OCI-LY1 (cell line): ENCODE measurements at regions not wholly inside any gene's neighbourhood (a gene's known extent, or its start where the extent isn't known, plus 50 kb on each side); places are given as distances from the start of the nearest gene placed in this dataset.
"Not testable (repeated sequence)": the region's sequence is repeated elsewhere in the genome, so short reads cannot be mapped to it uniquely, and the experiment has no call there.

Experiments used
- H2AFZ ChIP-seq: fragments of 200-600 bp; sonication (generic), shearing (Covaris generic); 2 replicates; pipeline ENCODE4 v1.6.0; 2014; ENCODE audit warnings: antibody characterized with exemption, mild to moderate bottlenecking, low read length
- H3F3A ChIP-seq: fragments of 200-600 bp; sonication (generic), shearing (Covaris generic); 2 replicates; pipeline ENCODE4 v1.6.0; 2014; ENCODE audit warnings: mild to moderate bottlenecking, antibody characterized with exemption, low read length, moderate library complexity; ENCODE audit not compliant: insufficient read depth
- H3K27ac ChIP-seq: fragments of 200-600 bp; sonication (generic); 2 replicates; pipeline ENCODE4 v1.5.1; 2014; ENCODE audit warnings: low read length, mixed run types, mild to moderate bottlenecking, low read depth; ENCODE audit not compliant: poor library complexity, severe bottlenecking
- H3K27me3 ChIP-seq: fragments of 200-600 bp; sonication (generic); 2 replicates; pipeline ENCODE4 v1.6.0; 2014; ENCODE audit warnings: antibody characterized with exemption, mild to moderate bottlenecking, low read length, moderate library complexity; ENCODE audit not compliant: insufficient read depth
- H3K36me3 ChIP-seq: fragments of 200-600 bp; sonication (generic); 2 replicates; pipeline ENCODE4 v1.6.1; 2014; ENCODE audit warnings: mild to moderate bottlenecking, antibody characterized with exemption, low read length, moderate library complexity, mixed read lengths; ENCODE audit not compliant: insufficient read depth
- H3K4me1 ChIP-seq: fragments of 200-600 bp; sonication (generic); 2 replicates; pipeline ENCODE4 v1.5.1; 2014; ENCODE audit warnings: mild to moderate bottlenecking, low read length, moderate library complexity; ENCODE audit not compliant: insufficient read depth, severe bottlenecking
- H3K4me2 ChIP-seq: fragments of 200-600 bp; sonication (generic), shearing (Covaris generic); 2 replicates; pipeline ENCODE4 v1.6.1; 2014; ENCODE audit warnings: low read length
- H3K4me3 ChIP-seq: fragments of 200-600 bp; sonication (generic); 2 replicates; pipeline ENCODE4 v1.5.1; 2014; ENCODE audit warnings: low read length, low read depth, mild to moderate bottlenecking, mixed read lengths; ENCODE audit not compliant: poor library complexity, severe bottlenecking
- H3K79me2 ChIP-seq: fragments of 200-600 bp; shearing (Covaris generic); 2 replicates; pipeline ENCODE4 v1.6.1; 2016; ENCODE audit warnings: mixed run types, low read length, mixed read lengths; ENCODE audit not compliant: insufficient read depth
- H3K9ac ChIP-seq: fragments of 200-600 bp; sonication (generic), shearing (Covaris generic); 2 replicates; pipeline ENCODE4 v1.6.1; 2014; ENCODE audit warnings: mild to moderate bottlenecking, low read length, mixed read lengths
- H3K9me2 ChIP-seq: fragments of 200-600 bp; sonication (generic), shearing (Covaris generic); 2 replicates; pipeline ENCODE4 v1.6.1; 2014; ENCODE audit warnings: low read depth, mild to moderate bottlenecking, low read length, mixed read lengths
- H3K9me3 ChIP-seq: fragments of 200-600 bp; shearing (Covaris generic); 2 replicates; pipeline ENCODE4 v1.6.1; 2014; ENCODE audit warnings: low read length, mixed read lengths
- H4K20me1 ChIP-seq: fragments of 200-600 bp; sonication (generic), shearing (Covaris generic); 2 replicates; pipeline ENCODE4 v1.6.0; 2016; ENCODE audit warnings: mild to moderate bottlenecking, low read length; ENCODE audit not compliant: insufficient read depth
- EZH2 ChIP-seq: fragments of 200-600 bp; sonication (generic), shearing (Covaris generic); IDR thresholded peaks from 2 replicates; pipeline ENCODE4 v1.8.0; 2017; ENCODE audit warnings: borderline replicate concordance, mixed run types, mild to moderate bottlenecking, antibody characterized with exemption, low read length, moderate library complexity, mixed read lengths
- TF ChIP-seq, protein P1 (sequence below): fragments of 200-600 bp; sonication (generic), shearing (Covaris generic); IDR thresholded peaks from 2 replicates; pipeline ENCODE4 v1.5.1; 2017; ENCODE audit warnings: mild to moderate bottlenecking, antibody characterized with exemption, low read length, moderate library complexity, mixed read lengths

DNA sequence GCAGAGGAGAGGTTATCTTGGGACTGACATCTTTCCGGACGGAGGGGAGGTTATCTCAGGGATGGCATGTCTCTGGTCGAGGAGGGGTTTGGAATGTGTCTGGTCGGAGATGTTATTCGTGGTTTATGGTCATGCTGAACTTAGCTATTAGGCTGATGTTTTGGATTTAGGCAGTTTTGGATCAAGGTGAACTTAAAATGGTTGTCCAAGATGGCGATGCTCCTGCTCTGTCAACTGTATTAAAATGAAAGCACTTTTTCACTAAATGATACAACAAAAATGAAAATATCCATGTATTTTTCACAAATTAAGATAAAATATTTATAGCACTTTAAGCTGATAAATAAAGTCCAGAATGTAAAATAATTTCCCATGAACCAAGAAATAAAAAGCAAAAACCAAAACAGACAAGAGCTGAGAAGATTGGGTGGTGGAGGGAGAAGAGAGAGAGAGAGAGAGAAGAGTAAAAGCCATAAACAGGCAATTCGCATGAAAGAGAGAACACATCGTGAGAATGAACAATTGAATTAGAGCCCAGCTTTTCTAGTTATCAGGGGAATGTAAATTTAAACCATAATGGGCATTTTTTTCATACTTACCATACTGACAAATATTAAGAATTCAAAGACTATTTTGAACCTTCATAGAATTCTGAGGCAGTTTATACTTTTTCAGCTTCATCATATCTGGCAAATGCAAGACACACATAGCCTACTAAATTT is 2236.0 kb upstream of the AGA start:
- Histone ChIP-seq H3K4me3 (no peak overlapping the region), H3K4me2 (no peak overlapping the region), H3F3A (no peaks in the 10 kb centered on the region), H3K9ac (no peak overlapping the region), H3K4me1 (no peaks in the 10 kb centered on the region), H3K27me3 (no peaks in the 10 kb centered on the region), H3K36me3 (no peaks in the 10 kb centered on the region), H2AFZ (no peak overlapping the region), H3K79me2 (no peaks in the 10 kb centered on the region), H3K27ac (no peak overlapping the region), H3K9me2 (no peaks in the 10 kb centered on the region), H3K9me3 (no peaks in the 10 kb centered on the region), H4K20me1 (no peaks in the 10 kb centered on the region)
- TF ChIP-seq, protein P1, sequence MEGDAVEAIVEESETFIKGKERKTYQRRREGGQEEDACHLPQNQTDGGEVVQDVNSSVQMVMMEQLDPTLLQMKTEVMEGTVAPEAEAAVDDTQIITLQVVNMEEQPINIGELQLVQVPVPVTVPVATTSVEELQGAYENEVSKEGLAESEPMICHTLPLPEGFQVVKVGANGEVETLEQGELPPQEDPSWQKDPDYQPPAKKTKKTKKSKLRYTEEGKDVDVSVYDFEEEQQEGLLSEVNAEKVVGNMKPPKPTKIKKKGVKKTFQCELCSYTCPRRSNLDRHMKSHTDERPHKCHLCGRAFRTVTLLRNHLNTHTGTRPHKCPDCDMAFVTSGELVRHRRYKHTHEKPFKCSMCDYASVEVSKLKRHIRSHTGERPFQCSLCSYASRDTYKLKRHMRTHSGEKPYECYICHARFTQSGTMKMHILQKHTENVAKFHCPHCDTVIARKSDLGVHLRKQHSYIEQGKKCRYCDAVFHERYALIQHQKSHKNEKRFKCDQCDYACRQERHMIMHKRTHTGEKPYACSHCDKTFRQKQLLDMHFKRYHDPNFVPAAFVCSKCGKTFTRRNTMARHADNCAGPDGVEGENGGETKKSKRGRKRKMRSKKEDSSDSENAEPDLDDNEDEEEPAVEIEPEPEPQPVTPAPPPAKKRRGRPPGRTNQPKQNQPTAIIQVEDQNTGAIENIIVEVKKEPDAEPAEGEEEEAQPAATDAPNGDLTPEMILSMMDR: no peak
- TF ChIP-seq EZH2: no peak

DNA sequence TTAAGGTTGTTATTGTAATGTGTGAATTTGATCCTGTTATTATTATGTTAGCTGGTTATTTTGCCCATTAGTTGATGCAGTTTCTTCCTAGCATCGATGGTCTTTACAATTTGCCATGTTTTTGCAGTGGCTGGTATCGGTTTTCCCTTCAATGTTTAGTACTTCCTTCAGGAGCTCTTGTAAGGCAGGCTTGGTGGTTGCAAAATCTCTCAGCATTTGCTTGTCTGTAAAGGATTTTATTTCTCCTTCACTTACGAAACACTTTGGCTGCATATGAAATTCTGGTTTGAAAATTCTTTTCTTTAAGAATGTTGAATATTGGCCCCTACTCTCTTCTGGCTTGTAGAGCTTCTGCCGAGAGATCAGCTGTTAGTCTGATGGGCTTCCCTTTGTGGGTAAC is 2241.4 kb upstream of the AGA start:
- not testable (repeated sequence) for H2AFZ ChIP-seq, H3K9me3 ChIP-seq, H3K79me2 ChIP-seq, H3K4me2 ChIP-seq, H3F3A ChIP-seq, H3K36me3 ChIP-seq, H4K20me1 ChIP-seq, H3K9ac ChIP-seq, H3K4me1 ChIP-seq, H3K27me3 ChIP-seq, H3K9me2 ChIP-seq, H3K4me3 ChIP-seq, H3K27ac ChIP-seq

DNA sequence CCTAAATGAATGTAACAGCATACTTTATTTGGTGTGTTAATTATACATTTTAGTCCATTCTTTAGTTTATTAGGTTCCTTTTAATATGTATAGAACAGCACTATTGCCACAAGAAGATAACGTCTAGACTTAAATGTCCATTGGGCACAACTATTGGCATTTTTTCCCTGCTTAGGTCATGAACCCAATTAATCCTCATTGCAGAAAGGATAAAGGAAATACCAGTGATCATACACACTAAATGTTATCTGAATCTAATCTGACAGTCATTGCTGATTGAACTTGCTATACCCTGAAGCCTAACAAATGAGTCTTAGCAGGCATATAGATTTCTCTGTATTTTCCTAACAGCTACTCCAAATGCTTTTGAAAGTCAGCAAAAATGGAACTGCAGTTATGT is 2250.0 kb upstream of the AGA start:
- H3K4me2 ChIP-seq: no peak overlapping the region
- H3K36me3 ChIP-seq: no peaks in the 10 kb centered on the region
- H3K79me2 ChIP-seq: no peaks in the 10 kb centered on the region
- no peak overlapping the region for H2AFZ ChIP-seq
- no peak for TF ChIP-seq EZH2
- TF ChIP-seq, protein P1: no peak
- H3K9me2 ChIP-seq: no peaks in the 10 kb centered on the region
- H3K9me3 ChIP-seq: no peaks in the 10 kb centered on the region
- H3K27me3 ChIP-seq: no peaks in the 10 kb centered on the region
- H3K27ac ChIP-seq: no peak overlapping the region
- no peaks in the 10 kb centered on the region for H3F3A ChIP-seq
- H4K20me1 ChIP-seq: no peaks in the 10 kb centered on the region
- no peaks in the 10 kb centered on the region for H3K4me1 ChIP-seq
- no peak overlapping the region for H3K9ac ChIP-seq
- H3K4me3 ChIP-seq: no peak overlapping the region

DNA sequence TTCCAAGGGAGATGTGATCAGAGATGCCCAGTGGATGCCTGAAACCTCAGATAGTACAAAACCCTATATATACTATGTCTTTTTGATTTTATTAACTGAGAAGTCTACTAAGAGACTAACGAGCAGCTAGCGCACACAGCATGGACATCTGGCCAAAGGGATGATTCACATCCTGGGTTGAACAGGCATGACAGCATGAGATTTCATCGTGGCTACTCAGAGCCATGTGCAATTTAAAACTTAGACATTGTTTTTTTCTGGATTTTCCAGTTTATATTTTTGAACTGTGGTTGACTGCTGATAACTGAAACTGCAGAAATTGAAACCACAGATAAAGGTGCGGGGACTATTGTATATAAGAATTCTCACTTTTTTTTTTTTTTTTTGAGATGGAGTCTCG is 2252.9 kb upstream of the AGA start:
- no peaks in the 10 kb centered on the region for H3K79me2 ChIP-seq
- H3K27ac ChIP-seq: no peak overlapping the region
- H3K4me3 ChIP-seq: no peak overlapping the region
- H3K36me3 ChIP-seq: no peaks in the 10 kb centered on the region
- no peaks in the 10 kb centered on the region for H3K9me2 ChIP-seq
- H3K4me2 ChIP-seq: no peak overlapping the region
- no peak for TF ChIP-seq EZH2
- TF ChIP-seq, protein P1: no peak
- H3K4me1 ChIP-seq: no peaks in the 10 kb centered on the region
- no peaks in the 10 kb centered on the region for H3F3A ChIP-seq
- no peaks in the 10 kb centered on the region for H3K9me3 ChIP-seq
- H4K20me1 ChIP-seq: no peaks in the 10 kb centered on the region
- H3K27me3 ChIP-seq: no peaks in the 10 kb centered on the region
- no peak overlapping the region for H3K9ac ChIP-seq
- H2AFZ ChIP-seq: no peak overlapping the region
